ENCODE measurements at regions not wholly inside any gene's neighbourhood (a gene's known extent, or its start where the extent isn't known, plus 50 kb on each side); places are given as distances from the start of the nearest gene placed in this dataset.
"Not testable (repeated sequence)": the region's sequence is repeated elsewhere in the genome, so short reads cannot be mapped to it uniquely, and the experiment has no call there.

DNA sequence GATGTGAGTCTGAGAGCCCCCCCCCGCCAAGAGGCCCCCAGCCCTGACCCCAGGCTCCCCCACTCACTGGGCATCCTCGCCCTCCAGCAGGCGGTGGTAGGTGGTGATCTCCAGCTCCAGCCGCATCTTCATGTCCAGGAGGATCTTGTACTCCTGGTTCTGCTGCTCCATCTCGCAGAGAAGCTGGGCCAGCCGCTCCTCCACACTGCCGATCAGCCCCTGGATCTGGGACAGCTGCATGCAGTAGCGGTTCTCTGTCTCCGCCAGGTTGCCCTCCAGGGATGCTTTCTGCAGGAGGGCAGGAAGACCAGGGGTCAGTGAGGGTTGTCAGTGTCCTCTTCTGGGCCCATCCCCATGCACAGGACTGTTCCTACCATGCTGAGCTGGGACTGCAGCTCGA lies 130.0 kb downstream of the TNFRSF13B start:
- not testable (repeated sequence) for H3K4me2 ChIP-seq; H3K27me3 ChIP-seq; H4K20me1 ChIP-seq; H3K36me3 ChIP-seq; H3K27ac ChIP-seq; H3K4me3 ChIP-seq; H3K9ac ChIP-seq; H3K9me3 ChIP-seq (replicated peaks in 1 of 11)
- peaks cover 0 to 12% (median 8%) of the 10 kb centered on the region in 10 experiments; a peak in 13 of 20 replicates for H3K4me1 ChIP-seq

DNA sequence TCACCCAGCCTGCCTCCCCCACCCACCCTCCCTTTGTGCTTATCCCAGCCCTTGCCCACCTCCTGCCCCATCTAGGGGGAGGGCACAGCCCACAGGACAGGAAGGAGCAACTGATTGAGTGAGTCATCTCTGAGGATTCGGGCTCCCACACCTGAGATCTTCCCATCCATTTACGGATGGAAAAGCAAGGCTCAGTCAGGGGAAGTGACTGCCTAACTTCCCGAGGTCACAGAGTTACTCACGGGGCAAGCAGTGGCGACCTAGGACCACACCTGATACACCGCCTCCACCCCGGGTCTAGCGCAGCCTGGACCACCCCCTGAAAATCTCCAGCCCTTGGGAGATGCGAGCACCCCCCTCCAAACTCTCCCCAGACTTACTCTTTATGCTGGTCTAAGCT lies 131.7 kb downstream of the TNFRSF13B start:
- not testable (repeated sequence) for H3K4me3 ChIP-seq; H3K4me2 ChIP-seq; H3K27ac ChIP-seq; H3K27me3 ChIP-seq; H3K9me3 ChIP-seq (replicated peaks in 1 of 11); H3K36me3 ChIP-seq; H4K20me1 ChIP-seq; H3K9ac ChIP-seq
- H3K4me1 ChIP-seq, result peaks cover 4 to 16% (median 8%) of the 10 kb centered on the region in 10 experiments; a peak in 19 of 20 replicates

- H3K4me2 ChIP-seq; H3K9me3 ChIP-seq (replicated peaks in 1 of 11); H3K9ac ChIP-seq; H3K4me3 ChIP-seq; H3K36me3 ChIP-seq; H4K20me1 ChIP-seq; H3K27ac ChIP-seq; H3K27me3 ChIP-seq: not testable (repeated sequence)
- H3K4me1 ChIP-seq, result peaks cover 4 to 16% (median 8%) of the 10 kb centered on the region in 10 experiments; a peak in 19 of 20 replicates
These were observed 132.4 kb downstream of the TNFRSF13B start for GRCh38 chr17:16839242-16840175.

GRCh38 chr17:16838795-16839194 lies 133.1 kb downstream of the TNFRSF13B start:
- H3K9me3 ChIP-seq (replicated peaks in 1 of 11); H3K9ac ChIP-seq; H3K4me2 ChIP-seq; H3K36me3 ChIP-seq; H3K27ac ChIP-seq; H4K20me1 ChIP-seq; H3K4me3 ChIP-seq; H3K27me3 ChIP-seq: not testable (repeated sequence)
- H3K4me1 ChIP-seq, result peaks cover 4 to 16% (median 8%) of the 10 kb centered on the region in 10 experiments; a peak in 19 of 20 replicates

- Histone ChIP-seq H3K4me1 (peaks cover 4 to 16% (median 8%) of the 10 kb centered on the region in 10 experiments; a peak in 19 of 20 replicates), H3K4me2 (peak overlapping the region in 8 of 11 experiments; percentile 31 to 71 (median 58); a peak in 13 of 22 replicates)
- not testable (repeated sequence) for H3K27me3 ChIP-seq; H3K9ac ChIP-seq; H3K36me3 ChIP-seq; H4K20me1 ChIP-seq; H3K27ac ChIP-seq; H3K9me3 ChIP-seq (replicated peaks in 1 of 11); H3K4me3 ChIP-seq
These were observed 133.6 kb downstream of the TNFRSF13B start for GRCh38 chr17:16838287-16838686.

- not testable (repeated sequence) for H3K27me3 ChIP-seq, H3K27ac ChIP-seq
These were observed 134.3 kb downstream of the TNFRSF13B start for GRCh38 chr17:16837468-16838266.

DNA sequence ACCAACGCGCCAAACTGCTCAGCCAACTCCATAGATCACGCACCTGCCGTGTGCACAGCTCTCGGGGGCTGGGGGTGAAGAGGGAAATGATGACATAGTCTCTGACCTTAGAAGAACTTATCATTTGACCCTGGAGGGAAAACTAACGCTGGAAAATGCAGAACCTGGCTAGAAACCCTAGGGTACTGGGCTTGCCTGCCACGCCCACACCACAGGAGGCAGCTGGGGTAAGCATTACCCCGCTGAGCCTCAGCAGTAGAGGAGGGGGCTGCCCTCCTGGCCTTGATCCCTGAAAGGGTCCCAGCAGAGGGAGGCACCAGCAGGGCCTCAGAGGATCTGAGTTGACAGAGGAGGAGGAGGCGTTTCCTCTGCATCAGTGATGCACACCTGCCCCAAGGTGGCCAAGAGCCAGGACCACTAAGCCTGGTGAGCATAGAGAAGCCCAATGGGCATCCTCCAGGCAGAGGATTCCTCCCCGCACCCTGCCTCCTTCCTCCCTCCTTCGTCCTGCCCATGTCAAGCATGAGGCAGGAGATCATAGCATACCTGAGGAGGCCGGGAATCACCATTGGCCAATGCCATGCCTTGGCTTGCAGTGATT lies 135.5 kb downstream of the TNFRSF13B start:
- Histone ChIP-seq H3K4me1 (peaks cover 4 to 16% (median 8%) of the 10 kb centered on the region in 10 experiments; a peak in 19 of 20 replicates), H3K4me2 (peak overlapping the region in 9 of 11 experiments; percentile 25 to 76 (median 58); a peak in 14 of 22 replicates)
- H3K9me3 ChIP-seq (replicated peaks in 1 of 11); H3K4me3 ChIP-seq; H3K36me3 ChIP-seq; H3K9ac ChIP-seq; H4K20me1 ChIP-seq; H3K27ac ChIP-seq; H3K27me3 ChIP-seq: not testable (repeated sequence)

More at GRCh38 chr17:16837468-16838266, 134.3 kb downstream of the TNFRSF13B start:
- H3K36me3 ChIP-seq; H3K4me3 ChIP-seq; H4K20me1 ChIP-seq; H3K9me3 ChIP-seq (replicated peaks in 1 of 11); H3K9ac ChIP-seq: not testable (repeated sequence)
- peaks cover 4 to 16% (median 8%) of the 10 kb centered on the region in 10 experiments; a peak in 19 of 20 replicates for H3K4me1 ChIP-seq
- peak overlapping the region in 7 of 11 experiments; percentile 22 to 71 (median 57); a peak in 10 of 22 replicates for H3K4me2 ChIP-seq

GRCh38 chr17:16833517-16833916 lies 138.4 kb downstream of the TNFRSF13B start:
- H3K27me3 ChIP-seq; H3K4me2 ChIP-seq; H4K20me1 ChIP-seq; H3K4me3 ChIP-seq; H3K36me3 ChIP-seq; H3K9ac ChIP-seq; H3K9me3 ChIP-seq (replicated peaks in 1 of 11); H3K27ac ChIP-seq: not testable (repeated sequence)
- H3K4me1 ChIP-seq, result peaks cover 4 to 16% (median 8%) of the 10 kb centered on the region in 10 experiments; a peak in 19 of 20 replicates

- H3K4me3 ChIP-seq; H3K4me1 ChIP-seq; H3K36me3 ChIP-seq; H4K20me1 ChIP-seq; H3K27ac ChIP-seq; H3K4me2 ChIP-seq; H3K27me3 ChIP-seq; H3K9ac ChIP-seq; H3K9me3 ChIP-seq (replicated peaks in 1 of 11): not testable (repeated sequence)
These were observed 139.1 kb downstream of the TNFRSF13B start for GRCh38 chr17:16832853-16833252.

DNA sequence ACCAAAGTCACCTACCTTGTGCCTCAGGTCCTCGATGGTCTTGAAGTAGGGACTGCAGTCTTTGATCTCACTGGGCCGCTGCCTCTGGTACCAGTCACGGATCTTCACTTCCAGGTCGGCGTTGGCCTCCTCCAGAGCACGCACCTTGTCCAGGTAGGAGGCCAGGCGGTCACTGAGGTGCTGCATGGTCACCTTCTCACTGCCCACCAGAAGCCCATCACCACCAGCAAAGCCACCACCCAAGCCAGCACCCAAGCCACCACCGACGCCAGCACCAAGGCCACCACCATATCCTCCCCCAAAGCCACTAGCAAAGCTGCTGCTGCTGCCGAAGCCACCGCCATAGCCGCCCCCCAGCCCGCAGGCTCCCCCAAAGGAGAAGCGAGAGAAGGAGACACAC lies 139.7 kb downstream of the TNFRSF13B start:
- H3K4me1 ChIP-seq; H3K4me2 ChIP-seq; H3K9ac ChIP-seq; H3K27me3 ChIP-seq; H3K27ac ChIP-seq; H3K36me3 ChIP-seq; H3K9me3 ChIP-seq (replicated peaks in 1 of 11); H4K20me1 ChIP-seq; H3K4me3 ChIP-seq: not testable (repeated sequence)

- not testable (repeated sequence) for H3K4me2 ChIP-seq, H3K4me3 ChIP-seq, H3K27me3 ChIP-seq, H3K27ac ChIP-seq, H3K36me3 ChIP-seq, H3K9ac ChIP-seq, H4K20me1 ChIP-seq, H3K4me1 ChIP-seq
- peaks cover 6 to 11% (median 8%) of the 10 kb centered on the region in 11 experiments; a peak in 14 of 22 replicates for H3K9me3 ChIP-seq (replicated peaks in 1 of 11)
These were observed 140.7 kb downstream of the CCDC144A start for GRCh38 chr17:16830770-16831169.

GRCh38 chr17:16830219-16830618 lies 140.2 kb downstream of the CCDC144A start:
- not testable (repeated sequence) for H3K4me3 ChIP-seq, H3K4me1 ChIP-seq, H3K27me3 ChIP-seq, H3K36me3 ChIP-seq, H4K20me1 ChIP-seq, H3K27ac ChIP-seq, H3K4me2 ChIP-seq, H3K9ac ChIP-seq
- H3K9me3 ChIP-seq (replicated peaks in 1 of 11), result peaks cover 6 to 11% (median 8%) of the 10 kb centered on the region in 11 experiments; a peak in 14 of 22 replicates
